CD4-positive, alpha-beta T cell (primary cell): ENCODE measurements at regions not wholly inside any gene's neighbourhood (a gene's known extent, or its start where the extent isn't known, plus 50 kb on each side); places are given as distances from the start of the nearest gene placed in this dataset.

ENCODE experiments used
- ATAC-seq: fragments of 200-7000 bp; cut with Tn5 transposase; one replicate; pipeline ENCODE4 v1.10.0; 2022; ENCODE audit warnings: mild to moderate bottlenecking; ENCODE audit not compliant: poor library complexity
- CTCF ChIA-PET: fragments of 350-600 bp; sonication (Branson Sonifier 250); formaldehyde crosslinking; loops from one replicate; lab custom pipeline; 2021; ENCODE audit warnings: antibody characterized with exemption, inconsistent platforms; lab: Charles Lee
- POLR2A ChIA-PET: fragments of 350-600 bp; sonication (Branson Sonifier 250); formaldehyde crosslinking; loops from one replicate; lab custom pipeline; 2021; ENCODE audit warnings: antibody characterized with exemption, inconsistent platforms; lab: Charles Lee
- DNase-seq, 14 experiments: peaks; one replicate each; pipeline ENCODE4 v3.0.0-alpha.2; 2013 to 2020; ENCODE audit warnings: mixed read lengths in 2 of 14
- H3K27ac ChIP-seq, 2 donors: one replicate each; pipeline versions ENCODE4 v1.5.1 to v1.7.0; 2013; ENCODE audit warnings: low read length in 2 of 2, low read depth in 1 of 2, mild to moderate bottlenecking in 1 of 2
- H3K27me3 ChIP-seq, 2 experiments: 1 replicate in 1 of 2; 2 replicates in 1 of 2; pipeline versions ENCODE4 v1.6.1 to v1.7.0; 2013; ENCODE audit warnings: low read length in 2 of 2, control low read depth in 1 of 2, mild to moderate bottlenecking in 1 of 2, moderate library complexity in 1 of 2; ENCODE audit not compliant: insufficient read depth in 2 of 2, control insufficient read depth in 1 of 2
- H3K36me3 ChIP-seq: one replicate; pipeline ENCODE4 v1.6.1; 2013; ENCODE audit warnings: low read length, control low read depth; ENCODE audit not compliant: insufficient read depth
- H3K4me1 ChIP-seq: one replicate; pipeline ENCODE4 v1.6.1; 2013; ENCODE audit warnings: low read length, control low read depth; ENCODE audit not compliant: insufficient read depth
- H3K4me3 ChIP-seq: one replicate; pipeline ENCODE4 v1.5.1; 2013; ENCODE audit warnings: mild to moderate bottlenecking, low read length, moderate library complexity
- H3K9me3 ChIP-seq, 2 experiments: 1 replicate in 1 of 2; 2 replicates in 1 of 2; pipeline versions ENCODE4 v1.6.1 to v1.7.0; 2013; ENCODE audit warnings: low read length in 2 of 2, mild to moderate bottlenecking in 2 of 2, control low read depth in 1 of 2, moderate library complexity in 1 of 2; ENCODE audit not compliant: control insufficient read depth in 1 of 2, insufficient read depth in 1 of 2
- H3K27ac Mint-ChIP-seq: one replicate; pipeline ENCODE4 v1.8.0; 2020; ENCODE audit warnings: mixed read lengths
- H3K27me3 Mint-ChIP-seq: one replicate; pipeline ENCODE4 v1.8.0; 2021; ENCODE audit warnings: mixed read lengths
- H3K36me3 Mint-ChIP-seq: one replicate; pipeline ENCODE4 v1.8.0; 2021; ENCODE audit warnings: low read depth, mixed read lengths
- H3K4me1 Mint-ChIP-seq: one replicate; pipeline ENCODE4 v1.8.0; 2021; ENCODE audit warnings: low read depth, mixed read lengths
- H3K4me3 Mint-ChIP-seq: one replicate; pipeline ENCODE4 v1.8.0; 2020; ENCODE audit warnings: mild to moderate bottlenecking, mixed read lengths
- H3K9me3 Mint-ChIP-seq: one replicate; pipeline ENCODE4 v1.8.0; 2020; ENCODE audit warnings: mixed read lengths
- CTCF ChIP-seq: fragments of 200-600 bp; IDR thresholded peaks from one replicate; pipeline ENCODE4 v1.8.0; 2022; ENCODE audit warnings: antibody characterized with exemption, mild to moderate bottlenecking
- intact Hi-C, 2 experiments: fragments of 100-400 bp; cut with DNase I in 1 of 2; cut with micrococcal nuclease in 1 of 2; formaldehyde crosslinking; loops; one replicate each; pipeline versions ENCODE4 v1.15.1 to v1.9.0; 2023 to 2025; cut with DNase I, micrococcal nuclease

- H3K27ac Mint-ChIP-seq, result no peak overlapping the region
- peaks cover 0 to 7% of the 10 kb centered on the region in 2 experiments for H3K9me3 ChIP-seq
- no peaks in the 10 kb centered on the region for H3K36me3 Mint-ChIP-seq
- intact Hi-C loops, result no loop called here
- H3K27ac ChIP-seq, result no peak overlapping the region
- ChIA-PET CTCF (interaction anchor here (1.0 kb wide), 1 partner anchor 8 kb away, joined by 3 read pairs; no protein-coding TSS in a partner anchor), POLR2A (no interaction called here)
- no peaks in the 10 kb centered on the region for H3K4me1 Mint-ChIP-seq
- peaks cover 18% of the 10 kb centered on the region for H3K9me3 Mint-ChIP-seq
- H3K4me3 ChIP-seq, result no peak overlapping the region
- no peak for TF ChIP-seq CTCF
- DNase-seq, result no peak
- H3K4me1 ChIP-seq, result no peaks in the 10 kb centered on the region
- H3K27me3 Mint-ChIP-seq, result no peaks in the 10 kb centered on the region
- H3K36me3 ChIP-seq, result no peaks in the 10 kb centered on the region
- H3K27me3 ChIP-seq, result no peaks in the 10 kb centered on the region
- ATAC-seq, result no peak
- no peak overlapping the region for H3K4me3 Mint-ChIP-seq
Measured at GRCh38 chr3:77825001-77825827, 785.3 kb downstream of the ROBO2 start.

- H3K4me3 ChIP-seq, result no peak overlapping the region
- intact Hi-C loops, result no loop called here
- H3K27me3 ChIP-seq, result no peaks in the 10 kb centered on the region
- ChIA-PET POLR2A (no interaction called here), CTCF (no interaction called here)
- no peaks in the 10 kb centered on the region for H3K36me3 Mint-ChIP-seq
- no peaks in the 10 kb centered on the region for H3K4me1 ChIP-seq
- H3K9me3 ChIP-seq, result no peaks in the 10 kb centered on the region
- H3K27ac ChIP-seq, result no peak overlapping the region
- no peak for DNase-seq
- no peak overlapping the region for H3K4me3 Mint-ChIP-seq
- no peak for ATAC-seq
- no peak for TF ChIP-seq CTCF
- H3K27ac Mint-ChIP-seq, result no peak overlapping the region
- H3K9me3 Mint-ChIP-seq, result peaks cover 12% of the 10 kb centered on the region
- H3K27me3 Mint-ChIP-seq, result no peaks in the 10 kb centered on the region
- no peaks in the 10 kb centered on the region for H3K4me1 Mint-ChIP-seq
- H3K36me3 ChIP-seq, result no peaks in the 10 kb centered on the region
Measured at GRCh38 chr3:77835921-77836320, 796.0 kb downstream of the ROBO2 start.

DNA sequence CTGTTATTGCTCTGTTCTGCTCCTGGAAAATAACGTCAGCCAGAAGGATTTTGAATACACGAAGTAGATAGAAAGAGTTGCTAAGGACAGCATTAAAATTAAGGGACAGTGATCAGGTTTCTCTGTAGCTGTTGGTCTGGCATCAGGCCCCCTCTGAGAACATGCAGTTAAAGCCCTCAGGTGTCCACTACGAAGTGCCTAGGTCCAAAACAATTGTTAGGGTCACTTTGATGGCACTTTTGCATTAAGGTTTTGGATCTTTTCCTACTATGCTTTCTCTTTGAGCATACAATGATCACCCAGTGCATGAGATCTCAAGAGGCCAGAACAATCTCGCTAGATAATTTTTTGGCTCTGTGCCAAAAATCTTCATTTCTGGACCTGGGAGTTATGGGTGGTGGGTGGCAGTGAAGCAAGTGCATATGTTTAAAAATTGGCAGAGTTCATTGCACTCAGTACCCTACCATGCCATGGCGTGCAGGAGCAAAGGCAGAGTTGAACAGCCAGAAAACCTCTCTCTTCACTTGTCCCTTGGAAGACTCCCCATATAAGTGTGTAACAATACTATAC, 797.6 kb downstream of the ROBO2 start:
- Histone ChIP-seq H3K9me3 (no peaks in the 10 kb centered on the region), H3K36me3 (no peaks in the 10 kb centered on the region), H3K4me1 (no peaks in the 10 kb centered on the region), H3K27ac (no peak overlapping the region), H3K4me3 (no peak overlapping the region), H3K27me3 (no peaks in the 10 kb centered on the region)
- H3K27ac Mint-ChIP-seq, result no peak overlapping the region
- TF ChIP-seq CTCF, result no peak
- ChIA-PET POLR2A (no interaction called here), CTCF (no interaction called here)
- H3K9me3 Mint-ChIP-seq, result peaks cover 11% of the 10 kb centered on the region
- ATAC-seq, result no peak
- intact Hi-C loops, result no loop called here
- H3K36me3 Mint-ChIP-seq, result no peaks in the 10 kb centered on the region
- no peaks in the 10 kb centered on the region for H3K27me3 Mint-ChIP-seq
- no peaks in the 10 kb centered on the region for H3K4me1 Mint-ChIP-seq
- DNase-seq, result no peak
- H3K4me3 Mint-ChIP-seq, result no peak overlapping the region
